Left colon (tissue), 2 donors: ENCODE measurements at regions not wholly inside any gene's neighbourhood (a gene's known extent, or its start where the extent isn't known, plus 50 kb on each side); places are given as distances from the start of the nearest gene placed in this dataset.

Experiments
- ATAC-seq: fragments of 200-7000 bp; cut with Tn5 transposase; one replicate; pipeline ENCODE4 v1.9.1; 2020; ENCODE audit warnings: mild to moderate bottlenecking, moderate library complexity
- DNase-seq, 2 donors: peaks; one replicate each; pipeline ENCODE4 v3.0.0-alpha.2; 2020
- intact Hi-C, 2 donors: fragments of 100-400 bp; cut with DNase I in 1 of 2; cut with micrococcal nuclease in 1 of 2; formaldehyde crosslinking; loops; one replicate each; pipeline versions ENCODE4 v1.11.2 to v1.14.0; 2022; cut with DNase I, micrococcal nuclease
- donor health status: DM: no; HTN: no; CAD: no.
- donor health status: DM: yes; HTN: yes; CAD: no.

- DNase-seq, result no peak
- no peak for ATAC-seq
- intact Hi-C loops, result no loop called here
Measured at GRCh38 chr3:139794469-139795265, 116.9 kb upstream of the NMNAT3 start.

DNA sequence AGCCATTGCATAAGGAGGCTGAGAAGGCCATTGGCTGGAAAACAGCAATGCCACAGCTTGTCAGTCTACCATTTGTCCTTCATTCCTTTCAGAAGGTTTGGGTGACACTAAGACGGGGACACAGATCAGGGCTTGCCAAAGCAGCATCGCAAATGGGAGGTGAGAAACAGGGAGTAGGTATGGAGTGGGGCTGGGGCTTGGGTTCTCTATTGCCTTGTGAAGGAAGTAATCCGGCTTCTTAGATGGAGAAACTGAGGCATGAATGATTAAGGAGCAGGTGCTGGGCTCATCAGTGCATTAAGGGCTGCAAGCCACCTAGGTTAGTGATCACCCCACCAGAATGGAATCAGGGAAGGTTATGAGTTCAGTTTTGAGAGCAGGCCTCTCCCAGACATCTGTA is 115.6 kb upstream of the NMNAT3 start:
- ATAC-seq, result no peak
- DNase-seq, result no peak
- intact Hi-C loops, result no loop called here

DNA sequence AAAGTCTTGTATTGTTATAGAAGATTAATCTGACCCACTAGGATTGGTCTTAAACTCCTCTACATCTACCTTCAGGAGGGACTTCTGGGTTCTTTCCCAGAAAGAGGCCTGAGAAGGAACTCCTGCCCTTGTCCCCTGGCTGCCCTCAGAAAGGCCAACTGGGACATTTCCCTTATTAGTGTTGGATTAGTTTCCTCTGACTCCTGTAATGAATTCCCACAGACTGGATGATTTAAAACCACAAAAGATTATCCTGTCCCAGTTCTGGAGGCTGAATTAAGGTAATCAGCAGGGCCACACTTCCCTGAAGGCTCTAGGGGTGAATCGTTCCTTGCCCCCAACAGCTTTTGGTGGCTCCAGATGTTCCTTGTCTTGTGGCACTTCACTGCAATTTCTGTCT is 102.8 kb upstream of the NMNAT3 start:
- ATAC-seq (no peak), DNase-seq (no peak)
- intact Hi-C loops, result no loop called here

- intact Hi-C loops, result no loop called here
- ATAC-seq, result no peak
Measured at GRCh38 chr3:139778682-139779233, 101.0 kb upstream of the NMNAT3 start.

GRCh38 chr3:139774560-139775302 is 97.0 kb upstream of the NMNAT3 start:
- intact Hi-C loops, result no loop called here
- no peak for DNase-seq
- ATAC-seq, result no peak

More at GRCh38 chr3:139778682-139779233, 101.0 kb upstream of the NMNAT3 start:
- DNase-seq, result no peak

DNA sequence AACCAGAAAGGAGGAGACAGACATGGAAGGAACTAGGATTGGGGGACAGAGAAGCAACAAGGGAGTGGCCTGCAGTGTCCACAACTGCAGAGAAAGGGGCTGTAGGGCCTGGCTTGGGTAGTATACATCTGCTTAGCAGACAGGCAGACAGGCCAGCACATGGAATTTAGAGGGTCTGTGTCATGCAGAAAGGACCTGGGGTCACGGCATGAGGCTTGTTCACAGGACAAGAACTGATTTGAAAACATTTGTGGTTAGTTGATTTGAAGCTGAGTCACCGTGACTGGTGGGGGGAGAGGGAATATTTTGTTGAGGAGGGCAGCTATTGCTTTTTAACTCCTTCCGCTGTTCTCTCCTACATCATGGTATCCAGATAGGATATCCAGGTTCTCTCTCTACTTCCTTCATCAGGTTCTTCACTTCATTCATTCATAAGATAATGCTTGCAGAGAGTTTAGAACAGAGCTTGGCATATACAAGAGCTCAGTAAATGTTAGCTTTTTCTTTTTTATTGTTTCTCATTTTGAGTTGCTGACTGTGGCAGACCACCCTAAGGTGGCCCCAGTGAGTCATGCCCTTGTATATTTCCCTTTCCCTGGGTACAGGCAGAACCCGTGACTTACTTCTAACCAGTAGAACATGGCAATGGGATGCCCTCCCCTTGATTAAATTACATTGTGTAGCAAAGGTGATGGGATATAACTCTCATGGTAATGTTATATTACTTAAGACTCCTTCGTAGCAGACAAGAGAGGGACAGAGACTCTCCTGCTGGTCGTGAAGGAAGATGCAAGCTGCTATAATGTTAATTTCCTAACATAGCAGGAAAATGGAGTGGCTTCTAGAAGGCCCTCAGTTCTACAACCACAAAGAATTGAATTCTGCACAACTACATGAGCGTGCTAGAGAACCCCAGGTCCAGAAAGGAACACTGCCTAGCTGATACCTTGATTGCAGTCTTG is 95.0 kb upstream of the NMNAT3 start:
- intact Hi-C loops, result no loop called here
- DNase-seq (no peak), ATAC-seq (no peak)

- intact Hi-C loops, result no loop called here
- no peak for ATAC-seq
- DNase-seq, result no peak
Measured at GRCh38 chr3:139771331-139771730, 93.6 kb upstream of the NMNAT3 start.

- intact Hi-C loops, result no loop called here
- ATAC-seq, result no peak
- DNase-seq, result no peak
Measured at GRCh38 chr3:139770577-139770976, 92.8 kb upstream of the NMNAT3 start.

DNA sequence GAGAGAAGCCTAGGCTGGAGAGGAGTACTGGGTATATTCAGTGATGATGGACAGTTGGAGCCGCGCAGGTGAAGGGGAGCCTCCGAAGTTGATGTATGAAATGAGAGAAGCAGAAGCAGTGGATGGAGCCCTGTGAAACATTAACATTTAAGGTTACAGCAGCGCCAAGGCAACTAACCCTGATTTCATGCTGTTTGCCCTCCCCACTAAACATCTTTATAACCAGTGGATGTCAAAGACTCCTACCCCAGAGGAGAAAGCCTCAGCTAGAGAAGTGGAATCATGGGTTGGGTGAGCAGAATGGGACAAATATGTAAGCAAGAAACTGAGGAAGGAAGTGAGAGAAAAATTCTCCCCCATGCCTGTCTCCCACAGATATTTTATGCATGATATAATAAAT is 92.0 kb upstream of the NMNAT3 start:
- intact Hi-C loops, result no loop called here
- ATAC-seq (no peak), DNase-seq (no peak)

GRCh38 chr3:139764936-139765335 is 87.2 kb upstream of the NMNAT3 start:
- no peak for ATAC-seq

DNA sequence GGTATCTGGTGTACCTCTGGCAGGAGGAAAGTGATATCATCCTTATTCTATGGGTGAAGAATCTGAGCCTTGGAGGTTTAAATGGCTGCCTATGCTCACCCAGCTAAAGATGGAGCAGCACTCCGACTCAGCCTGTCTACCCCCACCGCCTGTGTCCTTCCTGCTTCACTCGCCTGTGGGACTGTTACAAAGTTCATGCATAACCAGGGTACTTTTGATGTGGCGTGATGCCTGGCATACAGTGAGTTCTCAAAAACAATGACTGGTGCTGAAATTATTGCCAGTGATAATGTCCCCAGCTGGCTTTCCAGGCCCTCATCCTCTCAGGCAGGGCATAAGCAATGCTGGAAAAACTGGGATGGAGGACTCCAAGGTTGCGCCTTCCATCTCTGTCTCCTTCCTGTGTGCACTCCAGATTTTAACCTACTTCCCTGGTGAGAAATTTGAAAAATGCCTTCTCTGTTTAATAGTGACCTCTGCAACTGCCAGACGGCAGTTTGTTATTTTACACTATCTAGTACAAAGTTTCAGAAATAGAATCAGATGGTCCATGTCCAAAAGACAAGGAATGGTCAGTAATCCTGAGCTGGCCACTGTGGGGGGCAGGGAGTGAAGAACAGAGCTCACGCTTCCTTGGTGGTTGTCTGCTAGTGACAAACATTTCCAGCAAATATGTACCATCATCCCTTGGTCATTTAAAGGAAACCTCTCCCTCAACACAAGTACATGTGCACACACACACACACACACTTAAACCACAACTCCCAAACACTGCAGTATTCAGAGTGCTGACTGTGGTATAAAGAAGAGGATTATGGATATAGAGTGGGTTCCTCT is 86.5 kb upstream of the NMNAT3 start:
- ATAC-seq, result no peak
- no peak for DNase-seq
- intact Hi-C loops, result no loop called here

More at GRCh38 chr3:139764936-139765335, 87.2 kb upstream of the NMNAT3 start:
- intact Hi-C loops, result no loop called here
- DNase-seq, result no peak

DNA sequence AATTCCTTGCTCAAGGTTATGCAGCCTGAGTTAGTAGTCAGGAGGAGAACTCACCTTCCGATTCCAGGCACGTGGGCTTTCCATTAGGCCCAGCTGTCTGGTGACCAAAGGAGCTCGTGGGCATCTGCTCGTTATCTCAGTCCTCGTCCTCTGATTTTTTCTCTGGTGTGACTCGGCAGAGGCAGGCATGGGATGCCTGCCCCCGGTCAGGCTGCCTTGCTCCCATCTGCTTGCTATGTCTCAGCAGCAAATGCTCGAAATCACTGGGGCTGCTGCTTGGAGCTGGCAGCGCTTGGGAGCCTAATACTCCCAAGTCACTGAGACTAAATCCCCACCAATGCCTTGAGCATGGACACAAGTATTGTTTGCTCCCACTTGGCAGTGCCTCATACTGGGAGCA is 84.5 kb upstream of the NMNAT3 start:
- intact Hi-C loops, result no loop called here
- DNase-seq (no peak), ATAC-seq (no peak)

DNA sequence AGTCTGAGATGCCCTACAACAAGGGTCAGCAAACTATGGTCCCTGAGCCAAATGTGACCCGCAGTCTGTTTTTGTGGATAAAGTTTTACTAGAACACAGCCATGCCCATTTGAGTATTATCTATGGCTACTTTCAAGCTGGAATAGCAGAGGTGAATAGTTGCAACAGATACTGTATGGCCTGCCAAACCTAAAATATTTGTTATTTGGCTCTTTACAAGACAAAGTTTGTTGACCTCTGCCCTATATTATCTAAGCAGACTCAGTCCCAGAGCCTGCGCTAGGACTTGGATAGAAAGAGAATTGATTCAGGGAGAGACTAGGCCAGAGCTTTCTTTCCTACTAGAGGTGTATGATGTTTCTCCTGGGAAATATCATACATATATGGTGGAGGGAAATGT is 81.7 kb upstream of the NMNAT3 start:
- DNase-seq (no peak), ATAC-seq (no peak)
- intact Hi-C loops, result no loop called here

DNA sequence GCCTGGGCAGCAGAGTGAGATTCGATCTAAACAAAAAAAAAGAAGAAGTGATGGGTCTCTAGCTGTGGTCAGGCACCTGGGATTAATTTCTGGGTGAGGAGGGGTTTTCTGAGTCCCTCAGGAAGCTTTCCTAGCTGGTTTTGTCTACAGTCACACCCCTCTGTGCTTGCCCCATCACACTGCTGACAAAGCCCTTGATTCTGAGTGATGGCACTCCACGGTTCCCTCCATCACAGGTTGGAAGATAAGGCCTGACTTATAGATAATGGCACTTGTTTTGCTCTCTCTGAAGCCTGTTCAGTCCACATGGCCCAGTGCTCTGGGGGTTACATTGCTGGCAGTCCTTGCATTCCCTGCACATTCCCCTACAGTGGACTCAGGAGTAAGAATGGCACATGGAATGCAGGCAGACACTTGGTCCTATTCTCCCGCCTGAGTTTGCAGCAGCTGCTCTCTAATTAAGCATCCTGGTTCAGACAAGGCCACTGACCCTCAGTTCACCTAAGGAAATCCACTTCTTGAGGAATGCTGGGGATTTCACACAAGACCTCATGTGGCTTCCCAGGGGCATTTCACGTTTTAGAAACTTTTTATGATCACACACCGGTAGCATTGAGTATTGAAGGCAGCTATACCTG is 81.0 kb upstream of the NMNAT3 start:
- DNase-seq (no peak), ATAC-seq (no peak)
- intact Hi-C loops, result no loop called here

- no peak for ATAC-seq
- DNase-seq, result no peak
- intact Hi-C loops, result no loop called here
Measured at GRCh38 chr3:139757448-139758030, 79.8 kb upstream of the NMNAT3 start.

DNA sequence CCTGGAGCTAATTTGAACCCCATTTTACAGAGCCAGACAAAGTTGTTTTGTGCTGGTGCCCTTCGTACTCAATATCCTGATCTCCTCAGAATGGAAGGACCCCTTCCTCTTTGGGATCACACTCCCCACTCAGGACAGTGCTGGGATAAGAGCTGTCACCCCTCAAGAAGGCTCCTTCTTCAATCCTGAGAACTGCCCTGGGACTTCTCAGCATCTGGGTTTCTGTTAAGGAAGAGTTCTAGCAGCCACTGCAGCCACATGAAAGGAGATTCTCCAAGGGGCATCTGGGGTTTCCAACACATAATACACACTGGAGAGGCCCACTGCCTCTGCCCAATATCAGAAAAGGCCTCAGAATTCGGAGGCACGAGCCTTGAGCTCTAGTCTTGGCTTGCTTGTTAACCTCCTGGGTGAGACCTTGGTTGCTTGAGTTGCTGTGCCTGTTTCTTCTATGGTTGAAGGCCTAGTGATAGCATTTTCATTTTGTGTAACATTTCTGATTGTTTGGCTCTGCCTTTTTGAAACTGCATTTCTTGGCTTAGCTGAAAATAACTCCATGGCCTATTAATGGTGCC is 78.8 kb upstream of the NMNAT3 start:
- ATAC-seq (no peak), DNase-seq (no peak)
- intact Hi-C loops, result no loop called here

DNA sequence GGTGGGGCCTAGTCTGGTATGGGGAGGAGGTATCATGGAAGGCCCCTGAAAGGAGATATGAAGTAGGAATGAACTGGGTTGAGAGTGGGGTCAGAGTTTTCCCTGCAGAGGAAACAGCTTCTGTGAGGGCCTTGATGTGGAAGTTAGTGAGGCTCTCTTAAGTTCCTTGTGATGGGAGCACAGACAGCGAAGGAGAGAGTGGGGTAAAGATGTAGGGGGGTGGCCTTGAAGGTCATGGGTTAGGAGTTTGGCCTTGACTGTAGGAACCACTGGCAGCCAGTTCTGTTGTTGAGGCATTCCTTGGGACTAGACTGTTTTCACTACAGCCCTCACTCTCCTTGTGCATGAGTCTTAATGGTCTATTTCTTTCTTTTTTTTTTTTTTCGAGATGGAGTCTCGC is 77.8 kb upstream of the NMNAT3 start:
- intact Hi-C loops, result no loop called here
- DNase-seq (no peak), ATAC-seq (no peak)
